MV-4-11 (cell line): ENCODE measurements at regions not wholly inside any gene's neighbourhood (a gene's known extent, or its start where the extent isn't known, plus 50 kb on each side); places are given as distances from the start of the nearest gene placed in this dataset.

ENCODE experiments used
- DNase-seq: peaks from one replicate; lab custom pipeline; 2025; lab: John Stamatoyannopoulos, UW

DNA sequence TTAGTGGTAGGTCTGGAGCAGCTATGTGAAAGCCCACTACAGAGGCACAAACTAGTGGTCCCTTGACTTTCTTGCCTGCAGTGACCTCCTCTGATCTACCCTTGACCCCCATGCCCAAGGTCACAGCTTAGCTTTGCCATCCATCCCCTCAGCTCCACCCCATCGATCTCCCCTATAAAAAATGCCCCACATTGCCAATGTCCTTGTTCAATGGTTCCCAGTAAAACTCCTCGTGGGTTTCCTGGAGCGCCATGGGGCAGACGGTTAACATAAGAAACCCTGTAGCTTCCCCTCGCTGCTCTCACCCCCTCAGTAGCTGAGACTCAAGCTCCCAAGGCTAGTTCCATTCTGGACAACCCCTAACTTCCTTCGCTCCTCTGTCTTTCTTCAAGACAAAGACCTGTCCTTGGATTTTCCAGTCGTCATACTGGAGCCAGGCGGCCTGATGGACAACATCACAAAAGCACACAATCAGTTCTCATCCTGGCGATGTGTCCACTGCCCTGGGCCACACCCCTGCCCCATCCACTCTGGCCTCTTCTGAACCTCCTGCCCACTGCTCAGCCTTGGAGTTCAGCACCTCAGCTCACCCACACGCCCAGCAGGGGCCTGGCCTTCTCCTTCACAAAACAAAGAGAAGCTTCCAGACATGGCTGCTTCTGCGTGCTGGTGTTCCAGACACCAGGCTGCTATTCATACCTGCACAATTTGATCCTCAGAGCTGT is 1429.3 kb downstream of the BRD1 start:
- DNase-seq: no peak

DNA sequence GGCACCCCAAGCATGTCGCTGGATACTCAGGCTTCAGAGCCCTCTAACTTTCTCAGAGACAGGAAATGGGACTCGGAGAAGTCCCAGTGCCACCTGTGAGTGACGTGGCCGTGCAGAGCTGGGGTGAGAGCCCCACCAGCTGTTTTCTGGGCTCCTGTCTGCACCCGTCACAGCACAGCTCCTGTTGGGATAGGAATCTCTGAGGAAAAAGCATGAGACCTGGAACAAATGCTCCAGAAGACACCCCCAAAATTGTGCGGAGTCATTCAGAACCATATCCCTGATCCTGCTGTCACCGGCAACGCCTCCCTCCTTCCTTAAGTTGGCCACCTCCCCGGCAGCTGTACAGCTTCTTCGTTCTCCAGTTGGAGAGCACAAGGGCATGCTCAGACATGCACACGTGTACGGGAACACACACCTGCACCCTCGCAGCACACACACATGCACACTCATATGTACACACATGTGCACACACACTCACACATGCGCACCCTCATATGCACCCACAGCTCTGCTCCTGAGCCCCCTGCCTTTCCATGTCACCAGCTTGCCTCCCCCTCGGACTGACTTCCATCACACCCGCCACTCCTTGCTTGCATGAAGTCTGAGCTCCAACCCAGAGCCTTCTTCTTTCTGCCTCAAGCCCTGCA is 1430.0 kb downstream of the BRD1 start:
- DNase-seq: no peak

DNA sequence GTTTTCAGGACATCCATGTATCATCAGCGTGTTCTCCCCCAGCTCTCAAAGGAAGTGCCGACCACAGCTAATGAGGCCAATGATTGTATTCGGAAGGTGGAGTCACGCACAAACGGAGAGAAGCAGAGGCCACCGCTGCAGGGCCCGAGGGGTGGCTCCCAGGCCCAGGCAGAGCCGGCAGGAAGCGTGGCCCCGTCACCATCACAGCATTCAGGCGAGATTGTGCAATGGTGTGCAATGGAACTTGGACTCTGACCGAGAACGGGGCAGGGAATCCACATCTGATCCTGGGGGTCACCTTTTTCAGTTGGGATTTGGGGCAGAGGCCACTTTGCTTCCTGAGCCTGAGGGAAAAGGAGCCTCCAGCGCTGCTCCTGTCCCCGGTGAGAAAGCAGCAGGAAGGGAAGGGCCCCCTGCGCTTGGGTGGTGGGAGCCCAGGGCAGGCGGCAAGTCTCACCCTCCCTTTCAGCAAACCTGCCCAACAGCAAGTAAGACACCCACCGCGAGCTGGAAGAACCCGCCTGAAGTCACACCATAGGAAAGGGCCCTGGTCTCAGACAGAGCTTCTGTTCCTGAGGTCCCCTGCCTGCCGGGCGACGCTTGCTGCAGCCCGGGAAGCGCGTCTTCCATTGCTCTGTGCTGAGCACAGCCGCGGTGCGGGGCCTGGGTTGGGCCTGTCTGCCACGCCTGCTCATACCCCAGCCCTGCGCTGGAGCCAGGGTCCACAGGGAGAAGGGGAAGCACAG is 1430.7 kb downstream of the BRD1 start:
- DNase-seq: no peak

DNA sequence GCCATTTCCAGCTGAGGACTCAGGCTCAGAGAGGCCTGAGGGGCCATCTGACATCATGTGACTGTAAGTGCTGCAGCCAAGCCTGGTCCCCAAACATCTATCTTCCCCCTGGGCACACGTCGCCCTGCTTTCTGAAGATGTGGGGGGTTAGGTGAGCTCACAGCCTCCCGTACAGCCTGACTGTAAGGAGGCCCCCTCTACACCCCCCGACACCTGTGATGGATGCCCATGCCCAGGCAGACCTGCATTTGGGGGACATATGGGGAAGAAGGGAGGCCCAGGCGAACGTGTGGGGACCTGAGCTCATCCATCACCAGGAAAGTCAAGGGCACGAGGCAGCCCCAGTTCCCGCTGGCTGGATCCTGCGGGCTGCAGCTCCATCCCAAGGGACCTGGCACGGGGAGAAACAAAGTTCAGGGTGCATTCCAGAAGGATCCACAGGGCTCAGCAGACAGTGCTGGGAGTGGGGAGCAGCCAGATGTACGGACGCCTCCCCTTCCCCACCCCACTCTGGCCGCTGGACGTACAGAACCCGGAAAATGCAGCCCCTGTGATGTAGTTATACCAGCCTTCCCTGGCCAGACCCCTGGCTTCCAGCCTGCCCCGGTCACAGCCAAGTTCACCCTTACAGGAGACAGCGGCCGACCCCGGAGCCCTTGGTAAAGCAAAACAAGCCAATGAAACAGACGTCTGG is 1431.4 kb downstream of the BRD1 start:
- DNase-seq: no peak

DNA sequence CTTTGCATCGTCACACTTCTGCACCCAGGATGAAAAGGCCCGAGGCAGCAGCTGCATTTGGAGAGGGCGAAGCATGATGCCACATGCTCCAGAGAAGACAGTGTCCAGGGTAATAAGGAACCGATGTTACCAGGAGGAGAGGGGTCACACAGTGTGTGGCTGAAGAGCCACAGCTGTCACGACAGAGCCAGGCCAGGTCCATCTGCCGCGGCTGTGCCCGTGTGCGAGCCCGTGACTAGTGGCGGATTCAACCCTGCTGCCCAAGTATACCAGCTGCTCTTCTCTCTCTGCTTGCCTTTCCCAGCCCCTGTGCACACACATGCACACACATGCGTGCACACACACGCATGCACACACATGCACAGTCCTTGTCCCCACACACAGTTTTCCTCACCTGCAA is 1432.5 kb downstream of the BRD1 start:
- DNase-seq: no peak

DNA sequence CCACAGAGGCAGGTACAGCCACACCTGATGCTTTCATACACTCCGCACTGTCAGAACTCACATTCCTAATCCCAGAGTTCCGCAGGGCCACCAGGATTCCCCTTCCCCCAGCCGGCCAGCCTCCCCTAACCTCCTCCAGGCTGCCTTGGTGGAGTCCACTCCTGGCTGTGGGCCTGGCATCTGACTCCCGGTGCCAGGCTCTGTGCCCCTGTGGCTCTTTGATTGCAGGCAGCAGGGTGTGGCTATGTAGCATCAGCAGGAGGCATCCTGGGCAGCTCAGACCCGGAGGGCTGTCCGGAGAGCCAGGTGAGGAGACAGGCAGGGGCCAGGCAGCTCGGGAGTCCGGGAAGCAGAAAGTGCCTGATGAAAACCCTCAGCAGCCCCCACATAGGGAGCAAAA is 1432.9 kb downstream of the BRD1 start:
- no peak for DNase-seq

DNA sequence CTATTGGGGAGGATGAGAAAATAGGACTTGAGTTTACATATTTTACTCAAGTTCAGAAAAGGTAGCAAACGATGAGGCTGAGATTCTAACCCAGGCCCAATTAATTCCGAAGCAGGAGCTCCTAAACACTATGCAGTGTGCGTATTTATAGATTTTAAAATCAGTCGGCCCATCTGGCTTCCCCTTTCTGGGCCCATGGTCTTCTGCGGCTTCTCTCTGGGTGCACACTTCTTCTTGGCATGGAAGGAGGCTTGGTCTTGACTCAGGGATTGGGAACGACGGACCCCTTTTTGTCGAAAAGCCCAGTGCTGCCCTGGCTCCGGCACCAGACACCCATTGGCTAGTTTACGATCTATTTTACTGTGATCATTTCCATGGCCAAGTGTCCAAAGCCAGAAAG is 1433.8 kb downstream of the BRD1 start:
- DNase-seq: no peak

DNA sequence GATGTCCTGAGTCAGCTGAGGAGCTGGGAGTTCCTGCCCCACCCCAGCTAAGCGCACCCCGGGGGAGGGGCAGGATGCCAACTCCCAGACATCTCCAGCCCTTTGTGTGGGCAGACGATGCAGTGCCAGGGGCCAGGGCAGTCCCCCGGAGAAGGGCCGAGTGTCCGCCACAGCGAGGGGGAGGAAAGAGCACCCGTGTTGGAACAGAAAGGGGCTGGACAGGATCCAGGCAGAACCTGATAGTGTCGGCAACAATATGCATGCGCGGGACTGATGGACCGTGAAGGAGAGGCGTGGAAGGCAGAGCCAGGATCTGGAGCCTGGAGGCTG is 1434.7 kb downstream of the BRD1 start:
- DNase-seq: no peak

DNA sequence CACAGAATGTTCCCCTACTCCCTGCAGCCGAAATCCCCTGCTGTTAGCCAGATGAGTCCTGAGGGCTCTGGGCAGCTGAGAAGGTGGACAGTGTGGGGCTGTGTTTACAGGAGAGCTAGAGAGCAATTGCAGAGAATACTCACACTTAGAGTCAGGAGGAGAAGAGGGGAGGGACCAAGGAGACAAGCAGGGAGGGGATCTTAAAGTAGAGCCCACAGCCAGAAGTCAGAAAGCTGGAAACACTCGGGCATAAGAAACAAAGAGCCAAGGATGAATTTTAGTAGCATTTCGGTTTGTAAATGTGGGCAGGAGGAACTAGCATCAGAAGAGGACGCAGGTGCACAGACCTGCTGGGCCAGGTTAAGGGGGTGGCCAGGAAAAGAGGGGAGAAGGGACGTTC is 1435.9 kb downstream of the BRD1 start:
- DNase-seq: no peak

DNA sequence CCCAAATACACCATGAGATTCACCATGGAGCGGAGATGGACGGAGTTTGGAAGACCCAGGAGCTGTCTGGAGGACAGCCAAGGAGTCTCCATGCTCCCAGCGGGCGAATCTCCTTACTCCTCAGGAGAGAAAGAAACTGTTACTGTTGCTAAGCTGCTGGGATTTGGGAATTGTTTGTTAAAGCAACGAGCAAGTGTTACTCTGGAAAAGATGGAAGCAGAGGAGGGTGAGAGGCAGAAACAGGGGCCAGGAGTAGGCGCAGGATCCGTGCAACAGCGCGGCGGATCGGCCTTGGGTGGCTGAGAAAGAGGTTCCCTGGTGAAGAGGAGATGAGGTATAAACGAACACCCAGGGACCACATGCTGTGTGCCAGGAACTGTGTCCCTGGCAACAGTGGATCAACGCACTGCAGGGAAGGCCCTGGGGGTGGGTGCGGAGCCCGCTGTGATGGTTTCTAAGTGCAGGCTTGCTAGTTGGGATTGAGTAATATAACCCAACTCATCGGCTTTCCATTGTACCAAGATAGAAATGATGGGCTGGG is 1436.4 kb downstream of the BRD1 start:
- no peak for DNase-seq

DNA sequence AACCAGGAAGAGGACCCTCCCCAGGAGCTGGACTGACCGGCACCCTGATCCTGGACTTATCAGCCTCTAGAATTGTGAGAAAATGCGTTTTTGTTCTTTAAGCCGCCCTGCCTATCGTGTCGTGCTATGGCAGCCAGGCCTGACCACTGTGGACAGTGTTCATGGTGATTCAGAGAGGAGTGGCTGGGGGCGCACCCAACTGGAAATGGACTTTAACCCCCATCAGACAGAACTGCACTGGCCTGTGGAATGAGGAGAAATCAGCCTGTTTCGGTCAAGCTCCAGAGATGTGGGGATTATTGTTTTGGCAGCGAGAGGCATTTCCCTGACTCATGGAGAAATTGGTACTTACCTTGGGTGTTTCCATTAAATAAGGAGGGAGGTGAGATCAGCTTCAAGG is 1437.8 kb downstream of the BRD1 start:
- no peak for DNase-seq

DNA sequence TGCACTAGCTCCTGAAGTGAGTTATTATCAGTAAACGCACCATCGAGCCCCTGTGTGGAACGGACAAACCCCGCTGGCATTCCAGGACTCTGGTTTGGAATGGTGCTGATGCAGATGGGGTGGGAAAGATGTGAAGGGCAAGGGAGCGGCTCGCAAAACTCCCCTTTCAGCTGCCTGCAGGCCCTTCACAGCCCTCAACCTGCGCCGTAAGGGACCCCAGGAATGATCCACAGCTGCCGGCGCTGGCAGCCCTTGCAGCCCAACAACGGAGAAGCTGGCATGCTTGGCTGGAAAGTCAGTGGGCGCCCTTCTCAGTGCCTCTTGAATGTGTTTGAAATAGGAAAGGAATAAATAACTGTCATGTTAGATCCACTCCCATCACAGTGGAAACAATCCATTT is 1445.5 kb downstream of the BRD1 start:
- DNase-seq: no peak

DNA sequence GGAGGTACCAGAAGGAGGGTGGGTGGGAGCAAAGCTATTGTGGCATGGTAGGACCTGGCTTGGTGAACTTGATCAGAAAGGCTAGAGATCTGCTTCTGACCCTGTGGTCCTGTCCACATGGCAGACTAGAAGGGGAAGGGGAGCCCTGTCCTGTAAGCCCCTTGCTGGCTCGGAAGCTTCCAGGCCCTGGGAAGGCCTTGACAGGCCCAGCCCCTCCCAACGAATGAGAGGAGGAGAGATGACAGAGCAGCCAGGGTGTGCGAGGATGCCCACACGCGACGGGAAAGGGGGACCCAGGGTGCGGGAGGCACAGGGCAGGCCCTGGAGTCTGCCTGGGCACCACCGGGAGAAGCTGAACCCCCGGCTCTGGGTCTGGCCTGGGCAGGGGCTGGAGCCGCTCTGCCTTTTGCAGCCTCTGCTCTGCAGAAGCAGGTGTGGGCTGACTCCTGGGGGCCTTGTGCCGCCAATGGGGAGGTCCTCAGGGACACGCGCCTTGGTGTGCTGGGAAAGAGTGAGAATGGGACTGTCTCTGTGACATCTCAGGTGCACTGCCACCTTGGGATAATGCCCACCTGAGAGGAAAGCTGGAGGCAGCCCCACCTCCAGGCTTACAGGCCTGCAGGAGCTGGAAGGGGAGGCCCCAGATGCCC is 1447.5 kb downstream of the BRD1 start:
- DNase-seq: no peak

DNA sequence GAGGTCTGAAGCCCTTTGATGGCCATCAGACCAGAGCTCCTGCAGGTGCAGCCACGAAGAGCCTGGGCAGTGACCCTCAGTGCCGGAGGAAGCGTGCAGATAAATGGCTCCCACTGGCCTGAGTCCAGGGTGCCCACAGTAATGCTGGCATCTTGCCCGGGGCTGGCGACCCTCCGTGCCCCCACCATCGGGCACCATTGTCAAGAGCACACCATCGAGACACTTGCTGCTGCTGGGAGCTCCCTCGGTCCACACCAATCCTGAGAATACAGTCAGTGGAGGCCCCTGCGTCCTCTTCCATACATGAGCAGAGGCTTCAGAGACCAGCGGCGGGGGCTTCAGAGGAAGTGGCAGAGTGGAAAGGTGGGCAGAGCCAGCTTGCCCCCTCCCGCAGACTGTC is 1448.3 kb downstream of the BRD1 start:
- no peak for DNase-seq

DNA sequence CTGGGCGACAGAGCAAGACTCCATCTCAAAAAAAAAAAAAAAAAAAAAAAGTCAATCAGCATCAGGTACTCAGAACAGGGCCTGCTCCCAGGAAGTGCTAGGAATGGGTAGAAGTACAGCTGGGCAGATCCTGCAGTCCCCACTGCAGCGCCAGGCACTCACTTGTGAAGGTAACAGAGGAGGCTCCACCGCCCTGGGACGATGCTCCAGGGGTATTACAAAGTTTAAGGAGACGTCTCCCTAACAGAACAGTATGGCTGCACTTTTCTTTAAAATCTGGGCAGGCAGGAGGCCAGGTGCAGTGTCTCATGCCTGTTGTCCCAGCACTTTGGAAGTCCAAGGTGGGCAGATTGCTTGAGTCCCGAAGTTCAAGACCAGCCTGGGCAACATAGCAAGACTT is 1449.0 kb downstream of the BRD1 start:
- no peak for DNase-seq

DNA sequence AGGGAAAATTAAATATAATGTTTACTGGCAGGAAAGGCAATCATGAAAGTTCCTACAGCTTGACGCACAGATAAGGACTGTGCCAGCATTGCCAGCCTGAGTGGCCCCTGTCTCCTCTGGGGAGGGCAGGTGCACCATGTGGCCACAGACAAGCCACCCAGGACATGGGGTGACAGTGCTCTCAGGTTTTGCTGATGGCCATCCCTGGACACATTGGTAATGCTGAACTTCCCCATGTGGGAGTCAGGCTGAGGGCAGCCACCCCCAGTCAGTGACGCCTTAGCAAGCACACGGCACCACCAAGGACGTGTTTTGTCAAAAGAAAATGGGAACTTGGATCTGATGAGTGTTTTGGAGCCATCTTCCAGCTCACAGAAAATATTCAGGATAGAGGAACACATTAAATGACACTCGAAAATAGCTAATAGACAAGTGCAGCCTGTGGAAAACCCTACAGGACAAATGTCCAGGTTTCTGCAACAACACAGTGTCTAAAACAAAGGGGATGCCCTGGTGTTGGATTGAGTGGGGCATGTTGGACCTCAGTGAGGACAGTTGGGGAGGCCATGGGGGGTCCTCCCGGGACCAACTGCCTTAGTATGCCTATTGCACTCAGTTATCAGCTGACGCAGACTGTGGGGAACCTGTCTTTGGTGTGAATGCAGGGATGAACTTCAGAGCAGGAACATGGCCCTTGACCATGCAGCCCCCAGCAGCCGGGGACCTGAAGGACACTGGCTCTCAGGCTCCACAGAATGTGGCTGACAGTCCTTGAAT is 1450.5 kb downstream of the BRD1 start:
- DNase-seq: no peak

DNA sequence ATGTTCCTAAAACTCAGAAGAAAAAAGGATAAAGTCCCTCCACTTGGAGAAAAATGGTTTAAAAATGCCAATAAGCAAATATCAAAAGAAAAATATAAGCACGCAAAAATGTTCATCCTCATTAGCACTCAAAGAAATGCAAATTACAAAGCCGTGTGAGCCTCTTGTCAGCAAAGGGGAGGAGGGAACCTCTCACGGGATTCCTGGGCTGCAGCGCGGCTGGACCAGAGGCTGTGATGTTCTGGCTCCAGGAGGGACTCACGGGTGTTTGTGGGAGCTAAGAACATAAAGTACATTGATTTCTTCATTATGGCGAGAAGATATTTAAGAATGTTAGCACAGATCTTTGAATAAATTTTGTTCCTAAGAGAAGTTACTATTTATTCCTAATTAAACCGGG is 1451.2 kb downstream of the BRD1 start:
- DNase-seq: no peak

DNA sequence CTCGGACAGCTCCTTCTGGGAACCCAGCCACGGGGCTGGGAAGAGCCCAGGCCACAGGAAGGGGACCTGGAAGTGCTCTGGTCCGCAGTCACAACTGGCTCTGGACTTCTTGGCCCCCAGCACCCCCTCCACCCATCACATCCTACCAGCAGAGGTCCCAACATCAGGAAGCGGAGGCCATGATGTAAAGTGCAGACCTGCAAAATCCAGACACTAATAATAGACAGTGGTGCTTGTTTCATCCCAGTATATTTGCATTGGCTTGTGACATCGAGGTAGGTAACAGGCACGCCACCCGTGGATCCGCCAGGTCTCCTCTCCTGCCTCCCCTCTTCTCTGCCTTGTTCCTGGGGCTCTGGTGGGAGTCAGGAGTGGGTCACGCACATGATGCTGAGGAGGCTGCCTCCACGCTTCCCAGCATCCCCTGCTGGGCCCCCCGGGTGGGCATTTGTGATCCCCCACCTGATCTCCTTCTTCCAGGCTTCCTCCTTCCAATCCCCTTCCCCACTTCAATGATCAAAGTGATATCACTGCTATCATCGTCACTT is 1454.0 kb downstream of the BRD1 start:
- DNase-seq: no peak

DNA sequence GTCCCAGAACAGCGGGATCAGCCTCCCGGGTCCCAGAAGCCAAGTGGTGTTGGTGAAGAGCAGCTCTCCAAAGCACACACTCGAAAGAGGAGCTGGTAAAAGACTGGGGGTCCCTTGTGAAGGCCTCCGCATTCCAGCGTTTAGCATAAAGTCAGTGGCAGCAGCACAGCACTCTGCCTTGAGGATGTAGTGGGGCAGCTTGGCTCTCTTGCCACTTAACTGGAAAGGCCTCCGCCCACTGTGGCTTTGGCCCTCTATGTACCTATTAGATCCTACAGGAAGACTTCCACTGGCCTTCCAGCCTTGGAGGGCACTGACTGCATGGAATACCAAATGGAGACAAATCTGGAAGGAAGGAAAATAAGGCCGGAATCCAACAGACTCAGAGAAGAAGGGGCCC is 1455.3 kb downstream of the BRD1 start:
- no peak for DNase-seq

DNA sequence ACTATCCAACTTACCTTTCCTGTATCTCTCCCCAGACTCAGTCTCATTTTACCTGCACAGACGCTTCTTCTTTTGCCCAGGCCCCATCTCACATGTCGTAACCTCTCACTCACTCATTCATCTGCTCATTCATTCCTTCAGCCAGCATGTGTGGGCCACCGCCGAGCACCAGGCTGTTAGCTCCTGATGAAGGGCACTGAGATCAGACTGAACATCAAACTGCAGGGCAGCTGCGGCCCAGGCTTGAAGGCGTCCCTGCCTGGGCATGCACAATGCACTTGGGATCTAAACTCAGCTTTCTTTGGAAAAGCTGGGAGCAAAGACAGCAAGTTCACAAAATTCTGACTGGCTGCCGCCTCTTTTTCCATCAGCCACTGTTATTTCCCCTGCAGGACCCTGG is 1456.3 kb downstream of the BRD1 start:
- no peak for DNase-seq
